PFSK-1 (cell line): ENCODE measurements at regions not wholly inside any gene's neighbourhood (a gene's known extent, or its start where the extent isn't known, plus 50 kb on each side); places are given as distances from the start of the nearest gene placed in this dataset.

ENCODE experiments used
- FOXP2 ChIP-seq: optimal IDR thresholded peaks from 2 replicates; pipeline ENCODE3; 2011; ENCODE audit warnings: borderline replicate concordance, control low read depth, inconsistent platforms; ENCODE audit not compliant: insufficient read depth; ENCODE audit errors: extremely low read length, extremely low read depth
- POLR2AphosphoS5 ChIP-seq: IDR thresholded peaks from 2 replicates; pipeline ENCODE4 v1.6.1; 2012; ENCODE audit warnings: low read depth, mild to moderate bottlenecking, control low read depth, low read length, moderate library complexity

DNA sequence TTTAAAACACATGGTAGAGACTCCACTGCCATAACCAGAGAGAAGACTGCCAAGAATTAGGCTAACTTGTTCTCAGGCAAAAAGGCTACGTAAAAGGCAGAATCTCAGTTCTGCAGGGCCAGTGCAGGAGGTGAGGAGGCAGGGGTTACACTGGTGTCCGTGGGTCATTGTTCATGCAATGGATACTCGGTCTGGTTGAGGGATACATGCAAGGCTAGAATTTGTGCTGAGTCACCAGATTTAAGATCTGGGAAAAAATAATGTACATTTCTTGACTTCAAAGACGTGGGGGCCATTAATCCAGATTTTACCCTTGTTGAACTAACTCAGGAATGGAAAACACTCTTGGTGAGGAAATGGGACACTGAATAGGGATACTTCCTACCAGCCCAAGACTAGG, 52.3 kb upstream of the DPH5 start:
- TF ChIP-seq FOXP2 = no peak
- TF ChIP-seq POLR2AphosphoS5 = no peak
